Renal cortex interstitium (tissue), 11 donors: ENCODE measurements at regions not wholly inside any gene's neighbourhood (a gene's known extent, or its start where the extent isn't known, plus 50 kb on each side); places are given as distances from the start of the nearest gene placed in this dataset.
"Not testable (repeated sequence)": the region's sequence is repeated elsewhere in the genome, so short reads cannot be mapped to it uniquely, and the experiment has no call there.

Experiments used
- DNase-seq, 11 donors: peaks; one replicate each; pipeline ENCODE4 v3.0.0-alpha.2; 2013; ENCODE audit warnings: low read depth in 9 of 11, low spot score in 4 of 11; ENCODE audit errors: extremely low read depth in 1 of 11

DNA sequence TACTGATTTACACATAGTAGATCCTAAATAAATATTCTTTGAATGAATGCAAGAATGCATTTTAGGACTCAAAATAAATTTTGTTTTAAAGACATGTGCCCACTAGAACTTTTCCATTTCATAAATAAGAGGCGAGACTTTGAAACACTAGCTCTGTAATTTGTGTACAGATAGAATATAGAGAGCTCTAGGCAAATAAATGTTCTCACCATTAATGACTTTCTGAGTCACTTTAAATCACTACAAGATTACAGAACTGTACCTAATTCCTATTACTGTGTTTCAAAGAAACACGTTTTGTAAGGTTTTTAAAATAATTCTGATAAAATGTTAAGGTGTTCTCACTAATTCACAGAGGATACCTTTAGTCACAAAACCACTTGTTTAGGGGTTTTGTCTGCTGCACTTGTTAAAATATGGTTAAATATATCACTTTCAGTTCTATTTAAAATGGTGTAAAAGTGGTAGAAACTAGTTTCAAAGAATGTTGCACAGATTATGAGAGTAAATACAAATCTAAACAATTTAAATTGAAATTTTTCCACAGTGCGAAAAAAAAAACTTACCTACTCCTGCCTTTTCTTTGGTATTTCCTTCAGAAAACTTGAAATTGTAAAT lies 158.7 kb upstream of the ZC3H15 start:
- no peak for DNase-seq

DNA sequence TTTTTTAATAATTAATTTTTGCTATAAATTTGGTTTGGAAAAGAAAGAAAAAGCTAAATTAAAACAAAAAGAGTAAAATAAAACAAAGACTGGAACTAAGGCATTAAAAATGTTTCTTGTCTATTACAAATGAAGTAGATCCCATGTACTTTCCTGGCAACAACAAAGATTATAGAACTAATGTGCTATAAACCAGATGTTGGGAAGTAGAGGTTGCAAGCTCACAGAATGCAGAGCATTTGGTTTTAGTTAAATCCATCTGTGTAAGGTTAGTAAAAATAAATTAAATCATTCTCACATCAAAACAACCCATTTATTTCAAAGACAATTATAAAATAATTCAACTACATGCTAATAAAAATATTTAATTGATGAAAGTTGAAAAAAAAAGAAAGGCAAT lies 157.2 kb upstream of the ZC3H15 start:
- peak in 1 of 11 donors; percentile 14 for DNase-seq

DNA sequence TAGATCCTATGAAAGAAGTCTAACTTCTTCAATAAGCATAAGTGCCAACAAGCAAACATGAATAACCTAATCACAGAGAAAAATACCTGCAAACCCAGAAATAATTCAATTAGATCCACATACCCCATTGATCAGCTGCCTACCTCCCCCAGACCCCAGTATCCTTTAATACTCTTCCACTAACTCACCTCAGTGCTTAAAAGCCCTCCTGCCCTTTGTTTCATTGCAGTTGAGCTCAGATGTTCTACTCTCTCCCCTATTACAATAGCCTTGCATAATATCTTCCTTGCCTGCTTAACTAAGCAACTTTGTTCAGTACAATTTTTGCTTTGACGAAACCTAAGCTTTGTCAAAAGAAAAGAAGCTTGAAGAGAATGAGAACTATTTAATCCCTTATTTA lies 156.0 kb upstream of the ZC3H15 start:
- no peak for DNase-seq

DNA sequence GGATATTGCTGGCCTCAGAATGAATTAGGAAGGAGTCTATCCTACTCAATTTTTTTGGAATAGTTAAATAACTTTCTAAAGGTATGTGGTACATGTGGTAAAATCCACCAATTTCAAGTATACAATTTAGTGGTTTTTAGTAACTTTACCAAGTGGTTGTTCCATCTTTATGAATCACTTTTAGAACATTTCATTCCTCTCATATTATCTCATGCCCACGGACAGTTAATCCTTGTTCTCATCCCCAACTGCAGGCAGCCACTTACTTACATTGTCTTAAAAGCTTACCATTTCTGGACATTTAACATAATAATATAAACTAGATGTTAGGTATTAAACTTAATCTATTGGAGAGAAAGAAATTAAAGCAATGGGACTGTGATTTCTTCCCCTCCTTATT lies 146.3 kb upstream of the ZC3H15 start:
- no peak for DNase-seq

DNA sequence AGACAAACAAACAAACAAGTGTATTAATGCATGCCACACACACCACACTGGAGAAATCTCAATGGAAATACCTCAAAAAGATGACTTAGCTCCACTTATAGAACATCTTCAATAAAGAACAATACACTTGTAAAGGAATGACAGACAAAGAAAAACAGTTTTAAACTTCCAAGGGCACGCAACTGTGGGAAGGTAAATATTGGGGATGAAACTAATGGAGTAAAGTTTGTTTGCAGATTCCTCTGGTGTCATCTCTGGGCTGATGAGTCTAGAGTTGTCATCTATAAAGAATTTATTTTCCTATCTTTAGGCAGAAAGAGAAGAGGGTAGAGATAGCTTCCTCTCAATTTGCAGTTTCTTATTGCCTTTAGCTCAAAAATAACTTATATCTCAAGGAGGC lies 144.0 kb upstream of the ZC3H15 start:
- no peak for DNase-seq

DNA sequence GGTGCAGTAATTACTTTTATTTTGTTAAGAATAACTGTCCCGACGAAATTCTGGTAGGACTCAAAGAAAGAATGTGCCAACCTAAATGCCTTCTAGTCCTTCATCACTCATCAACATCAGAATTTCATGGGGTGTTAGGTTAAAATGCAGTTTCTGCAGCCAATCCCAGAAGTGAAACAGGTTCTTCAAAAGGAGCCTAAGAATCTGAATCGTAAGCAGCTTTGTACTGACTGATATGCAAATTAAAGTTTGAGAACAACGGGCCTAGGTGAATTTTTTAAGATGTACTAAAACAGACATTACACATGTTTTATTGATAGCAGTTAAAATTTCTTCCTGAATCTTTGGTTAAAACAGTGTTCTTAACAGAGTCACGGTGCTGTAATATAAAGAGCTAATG lies 140.3 kb upstream of the ZC3H15 start:
- DNase-seq: no peak

DNA sequence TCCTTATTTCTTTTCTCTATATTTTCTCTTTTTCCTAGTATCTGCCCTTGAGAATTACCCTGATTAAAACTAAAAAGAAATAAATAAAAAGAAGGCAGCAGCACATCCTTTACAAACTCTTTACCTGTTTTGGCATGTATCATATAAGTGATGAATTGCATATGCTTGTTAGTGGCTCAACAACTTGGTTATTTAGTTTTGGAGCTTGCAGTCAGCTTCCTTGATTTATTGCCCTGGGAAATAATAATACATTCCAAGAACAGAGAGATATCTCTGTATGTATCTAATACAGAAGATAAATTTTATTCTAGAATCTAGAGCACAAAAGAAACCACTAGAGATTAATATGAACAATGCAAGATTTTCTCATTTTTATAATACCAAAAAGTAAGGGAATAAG lies 139.8 kb upstream of the ZC3H15 start:
- no peak for DNase-seq

DNA sequence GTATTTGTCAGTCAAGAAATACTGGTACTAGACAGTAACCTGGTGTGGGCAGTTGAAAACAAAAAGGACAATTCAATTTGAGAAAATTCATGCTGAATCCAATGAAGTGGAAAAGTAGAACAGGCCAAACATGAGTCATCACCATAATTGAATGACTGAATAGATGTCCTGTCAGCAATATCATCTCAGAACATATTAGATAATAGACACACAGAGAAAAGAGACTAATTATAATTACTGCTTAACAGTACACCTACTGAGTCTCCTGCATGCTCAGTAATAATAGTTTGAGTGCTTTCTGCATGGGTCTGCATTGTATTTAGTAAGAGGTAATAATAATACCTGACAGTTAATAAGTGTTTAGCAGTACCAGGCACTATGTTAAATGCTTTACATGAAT lies 138.6 kb upstream of the ZC3H15 start:
- no peak for DNase-seq

DNA sequence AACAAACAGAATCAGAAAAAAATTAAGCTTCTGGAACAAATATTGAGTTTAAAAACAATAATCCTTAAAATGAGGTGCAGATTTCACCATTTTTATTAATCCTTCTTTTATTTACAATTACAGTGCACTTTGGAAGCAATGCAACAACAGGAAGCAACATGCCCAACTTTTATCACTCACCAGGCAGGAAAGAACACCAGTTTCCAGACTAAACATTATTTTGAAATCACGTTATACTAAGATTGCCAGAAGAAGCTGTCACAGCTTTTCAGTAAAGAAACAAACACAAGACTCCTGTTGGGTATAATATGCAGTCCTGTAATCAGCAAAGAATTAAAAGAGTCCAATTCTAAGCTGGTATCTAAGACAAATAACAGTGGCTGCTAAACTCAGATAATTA lies 137.9 kb upstream of the ZC3H15 start:
- no peak for DNase-seq

DNA sequence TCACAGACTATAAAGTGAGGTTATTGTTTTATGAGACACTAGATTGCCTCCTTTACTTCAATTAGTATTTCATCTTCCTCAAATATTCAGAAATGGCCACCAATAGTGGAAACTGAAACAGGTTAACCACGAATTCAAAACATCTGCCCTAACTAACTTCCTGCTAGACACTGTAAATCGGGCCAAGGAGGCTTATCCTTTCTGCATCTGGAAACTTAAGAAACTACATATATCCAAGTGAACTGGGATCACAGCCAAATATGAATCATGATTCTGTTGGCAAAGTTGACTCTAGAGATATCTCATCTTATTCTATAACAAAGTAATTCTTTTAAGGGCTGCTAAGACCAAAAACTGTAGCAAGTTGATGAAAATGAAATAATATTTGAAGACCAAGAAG lies 136.6 kb upstream of the ZC3H15 start:
- DNase-seq: no peak

DNA sequence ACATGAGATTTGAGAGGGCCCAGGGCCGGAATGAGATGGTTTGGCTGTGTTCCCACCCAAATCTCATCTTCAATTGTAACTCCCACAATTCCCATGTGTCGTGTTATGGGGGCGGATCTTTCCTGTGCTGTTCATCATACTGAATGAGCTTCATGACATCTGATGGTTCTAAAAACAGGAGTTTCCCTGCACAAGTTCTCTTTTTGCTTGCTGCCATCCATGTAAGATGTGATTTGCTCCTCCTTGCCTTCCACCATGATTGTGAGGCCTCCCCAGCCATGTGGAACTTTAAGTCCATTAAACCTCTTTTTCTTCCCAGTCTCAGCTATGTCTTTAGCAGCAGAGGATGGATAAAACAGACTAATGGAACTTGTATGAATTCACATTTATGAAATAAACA lies 131.9 kb upstream of the ZC3H15 start:
- DNase-seq: not testable (repeated sequence)

DNA sequence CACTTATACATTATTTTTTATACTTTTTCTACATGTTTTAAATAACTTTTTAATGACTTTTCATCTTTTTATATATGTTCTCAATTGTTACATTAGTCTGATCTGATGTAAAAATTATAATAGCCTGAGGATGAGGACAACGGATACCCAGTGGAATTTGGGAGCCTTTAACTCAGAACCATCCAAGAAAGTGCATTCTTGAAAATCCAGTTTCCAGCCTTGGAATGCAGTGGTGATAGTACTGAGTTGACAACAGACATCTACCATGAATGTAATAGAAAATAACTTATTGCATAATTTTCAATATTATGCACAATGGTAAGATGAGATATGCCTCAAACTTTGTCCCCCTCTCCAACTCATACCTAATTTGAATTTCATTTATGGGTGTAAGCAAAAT lies 120.7 kb upstream of the ZC3H15 start:
- no peak for DNase-seq

DNA sequence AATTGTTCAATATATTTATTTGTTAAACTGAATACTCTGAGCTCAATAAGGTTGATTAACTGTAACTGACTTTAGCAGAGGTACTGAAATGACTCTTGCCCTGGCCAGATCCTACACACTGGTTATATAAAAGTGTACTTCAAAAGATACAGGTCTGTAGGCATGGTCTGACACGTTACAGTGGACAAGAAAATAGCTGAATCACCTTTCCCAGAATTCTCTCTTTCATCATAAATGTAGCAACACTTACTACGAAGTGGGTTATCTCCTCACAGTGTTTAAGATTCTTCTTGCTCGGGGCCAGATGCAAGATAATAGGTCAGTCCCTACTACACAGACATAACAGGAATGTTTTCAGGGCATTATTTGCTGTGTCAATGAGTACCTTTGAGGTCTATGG lies 107.0 kb upstream of the ZC3H15 start:
- DNase-seq: no peak

DNA sequence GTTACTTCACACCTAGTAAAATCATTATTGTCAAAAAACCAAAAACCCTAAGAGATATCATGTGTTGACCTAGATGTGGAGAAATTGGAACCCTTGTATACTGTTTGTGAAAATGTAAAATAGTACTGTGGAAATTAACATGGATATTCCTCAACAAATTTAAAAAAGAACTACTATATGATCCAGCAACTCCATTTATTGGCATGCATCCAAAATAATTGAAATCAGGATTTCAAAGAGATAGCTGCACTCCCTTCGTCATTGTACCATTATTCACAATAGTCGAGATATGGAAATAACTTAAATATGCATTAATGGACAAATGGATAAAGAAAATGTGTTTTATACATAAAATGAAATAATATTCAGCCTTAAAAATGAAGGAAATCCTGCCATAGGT lies 105.3 kb upstream of the ZC3H15 start:
- no peak for DNase-seq

DNA sequence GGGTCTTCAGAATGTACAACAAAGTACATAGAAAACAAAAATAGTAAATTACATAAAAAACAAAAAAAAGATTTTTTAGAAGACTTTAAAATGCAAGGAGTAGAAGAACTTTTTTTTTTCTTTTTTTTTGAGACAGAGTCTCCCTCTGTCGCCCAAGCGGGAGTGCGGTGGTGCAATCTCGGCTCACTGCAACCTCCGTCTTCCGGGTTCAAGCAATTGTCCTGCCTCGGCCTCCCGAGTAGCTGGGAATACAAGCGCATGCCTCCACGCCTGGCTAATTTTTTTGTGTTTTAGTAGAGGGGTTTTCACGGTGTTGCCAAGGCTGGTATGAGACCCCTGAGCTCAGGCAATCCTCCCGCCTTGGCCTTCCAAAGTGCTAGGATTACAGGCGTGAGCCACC lies 104.5 kb upstream of the ZC3H15 start:
- DNase-seq: no peak

DNA sequence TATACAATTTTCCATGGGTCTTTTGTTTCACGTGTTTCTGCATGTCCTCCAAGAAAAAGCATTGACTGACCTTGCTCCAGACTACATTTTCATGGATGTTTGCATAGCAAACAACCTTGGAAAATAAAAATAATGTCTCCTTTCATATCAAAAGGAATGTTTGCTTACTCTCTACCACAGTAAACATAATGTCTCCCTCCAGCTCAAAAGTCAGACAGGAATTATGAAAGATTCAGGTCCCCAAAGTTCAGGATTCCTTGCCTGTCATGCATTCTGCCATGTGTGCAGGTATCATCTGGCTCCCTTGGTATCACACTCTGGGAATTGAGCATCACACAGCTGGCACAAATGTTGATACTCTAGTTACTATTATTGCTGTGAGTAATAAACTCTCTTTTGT lies 103.1 kb upstream of the ZC3H15 start:
- DNase-seq: no peak

DNA sequence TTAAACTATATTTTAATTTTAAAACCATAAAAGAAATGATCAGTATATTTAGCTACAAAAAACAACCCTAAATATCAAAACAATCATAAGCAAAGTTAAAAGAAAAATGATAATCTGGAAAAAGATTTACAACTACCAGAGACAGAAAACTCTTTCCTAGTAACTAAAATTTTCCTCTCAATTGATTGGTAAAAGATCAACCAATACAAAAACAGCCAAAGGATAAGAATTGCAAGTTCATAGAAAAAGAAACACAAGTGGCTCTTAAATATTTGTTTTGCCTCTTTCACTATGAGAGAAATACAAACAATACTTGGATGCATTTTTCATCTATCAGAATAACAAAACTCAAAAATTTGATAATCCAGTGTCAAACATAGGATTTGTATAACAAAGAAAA lies 101.8 kb upstream of the ZC3H15 start:
- no peak for DNase-seq

DNA sequence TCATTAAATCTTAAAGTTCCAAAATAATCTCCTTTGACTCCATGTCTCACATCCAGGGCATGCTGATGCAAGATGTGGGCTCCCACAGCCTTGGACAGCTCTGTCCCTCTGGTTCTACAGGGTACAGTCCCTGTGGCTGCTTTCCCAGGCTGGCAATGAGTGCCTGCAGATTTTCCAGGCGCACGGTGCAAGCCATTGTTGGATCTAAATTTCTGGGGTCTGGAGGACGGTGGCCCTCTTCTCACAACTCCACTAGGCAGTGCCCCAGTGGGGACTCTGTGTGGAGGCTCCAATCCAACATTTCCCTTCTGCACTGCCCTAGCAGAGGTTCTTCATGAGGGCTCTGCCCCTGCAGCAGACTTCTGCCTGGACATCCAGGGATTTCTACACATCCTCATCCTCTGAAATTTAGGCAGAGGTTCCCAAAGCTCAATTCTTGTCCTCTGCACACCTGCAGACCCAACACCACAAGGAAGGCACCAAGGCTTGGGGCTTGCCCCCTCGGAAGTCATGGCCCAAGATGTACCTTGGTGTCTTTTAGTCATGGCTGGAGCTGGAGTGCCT lies 100.3 kb upstream of the ZC3H15 start:
- DNase-seq: not testable (repeated sequence)

DNA sequence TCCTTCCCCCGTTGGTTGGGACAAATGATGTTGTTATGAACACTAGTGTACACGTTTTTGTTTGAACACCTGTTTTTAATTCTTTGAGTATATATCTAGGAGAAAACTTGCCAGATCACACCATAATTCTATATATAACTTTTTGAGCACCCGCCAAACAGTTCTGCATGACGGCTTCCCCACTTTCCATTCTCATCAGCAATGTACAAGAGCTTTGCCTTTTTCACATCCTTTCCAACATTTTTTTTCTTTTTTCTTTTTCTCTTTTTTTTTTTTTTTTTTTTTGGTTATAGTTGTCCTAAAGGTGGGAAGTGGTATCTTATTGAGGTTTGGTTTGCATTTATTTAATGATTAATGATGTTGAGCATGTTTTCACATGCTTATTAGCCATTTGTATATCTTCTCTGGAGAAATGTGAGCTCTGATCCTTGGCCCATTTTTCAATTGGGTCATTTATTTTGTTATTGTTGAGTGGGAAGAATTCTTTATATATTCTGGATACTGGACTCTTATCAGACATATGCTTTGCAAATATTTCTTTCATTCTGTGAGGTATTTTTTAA lies 86.9 kb upstream of the ZC3H15 start:
- DNase-seq: no peak

DNA sequence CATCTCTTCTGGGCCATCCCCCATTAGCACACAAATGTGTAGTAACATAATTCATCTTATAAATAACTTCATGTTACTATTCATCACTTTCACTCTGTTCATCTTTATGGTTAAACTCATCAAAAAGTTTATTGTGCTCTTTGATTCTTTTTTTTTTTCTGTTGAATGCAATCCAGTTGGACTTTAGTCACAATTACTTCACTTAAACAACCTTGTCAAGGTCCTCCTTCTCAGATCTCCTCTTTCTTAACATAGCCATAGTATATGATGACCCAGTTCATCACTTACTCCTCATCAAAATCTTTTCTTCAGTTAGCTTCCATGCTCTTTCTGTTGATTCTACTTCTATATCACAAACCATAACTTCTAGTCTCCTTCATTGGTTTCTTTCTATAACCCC lies 80.2 kb upstream of the ZC3H15 start:
- no peak for DNase-seq

DNA sequence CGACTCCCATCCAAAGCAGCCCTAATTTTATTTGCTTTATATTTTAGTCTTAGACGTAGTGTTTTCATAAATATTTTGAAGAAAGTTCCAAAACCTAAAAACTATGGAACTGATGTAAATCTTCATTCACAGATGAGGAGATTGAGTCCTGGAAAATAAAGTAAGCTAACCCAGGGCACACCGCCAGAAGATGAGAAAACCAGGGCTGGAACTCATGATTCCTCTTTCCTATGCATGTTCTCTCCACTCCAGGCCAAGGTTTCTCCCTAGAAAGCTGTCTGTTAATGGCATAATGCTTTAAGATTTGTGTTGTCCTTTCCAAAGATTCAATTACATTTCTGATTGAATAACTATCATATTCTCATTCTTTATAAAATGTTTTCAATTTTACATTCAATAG lies 78.4 kb upstream of the ZC3H15 start:
- no peak for DNase-seq
